ENCODE measurements at regions not wholly inside any gene's neighbourhood (a gene's known extent, or its start where the extent isn't known, plus 50 kb on each side); places are given as distances from the start of the nearest gene placed in this dataset.
"Not testable (repeated sequence)": the region's sequence is repeated elsewhere in the genome, so short reads cannot be mapped to it uniquely, and the experiment has no call there.

- H3K9me2 ChIP-seq (replicated peaks; ENCODE audit: insufficient read depth, low read length): no peaks in the 10 kb centered on the region
- 0 out of 2 replicates have a peak overlapping the region, but pooled peaks have one; percentile 0 for H3K27ac ChIP-seq (ENCODE audit: low read depth, low read length)
- H2AFZ ChIP-seq (ENCODE audit: low read depth, low read length, severe bottlenecking): no peak overlapping the region
- TF ChIP-seq CTCF (IDR thresholded peaks at IDR 0.05; ENCODE audit: insufficient read depth, low read length, poor library complexity, severe bottlenecking): no peak
- no peak for TF ChIP-seq EZH2phosphoT487 (conservative IDR thresholded peaks at IDR 0.05; ENCODE audit: low read length)
- no peak overlapping the region for H3K9ac ChIP-seq (ENCODE audit: low read length)
- H3K27me3 ChIP-seq (ENCODE audit: low read length): no peaks in the 10 kb centered on the region
- no peaks in the 10 kb centered on the region for H3K9me3 ChIP-seq (ENCODE audit: insufficient read depth, low read length)
- H3K79me2 ChIP-seq (ENCODE audit: insufficient read depth, low read length): peaks cover 84% of the 10 kb centered on the region
- H4K20me1 ChIP-seq (ENCODE audit: low read depth, low read length): no peaks in the 10 kb centered on the region
- no peaks in the 10 kb centered on the region for H3F3A ChIP-seq (ENCODE audit: insufficient read depth)
- no peak overlapping the region for H3K4me2 ChIP-seq (ENCODE audit: low read depth, low read length, poor library complexity, severe bottlenecking)
- H3K36me3 ChIP-seq (ENCODE audit: low read length): no peaks in the 10 kb centered on the region
- H3K4me3 ChIP-seq (ENCODE audit: insufficient read depth, low read length, poor library complexity, severe bottlenecking): no peak overlapping the region
These were observed 53.1 kb upstream of the MAP4 start for GRCh38 chr3:48069339-48069738.

GRCh38 chr3:48068886-48069285 lies 52.7 kb upstream of the MAP4 start:
- no peak overlapping the region for H3K4me2 ChIP-seq (ENCODE audit: low read depth, low read length, poor library complexity, severe bottlenecking)
- H3K36me3 ChIP-seq (ENCODE audit: low read length): no peaks in the 10 kb centered on the region
- H3K79me2 ChIP-seq (ENCODE audit: insufficient read depth, low read length): peaks cover 88% of the 10 kb centered on the region
- H3K27me3 ChIP-seq (ENCODE audit: low read length): no peaks in the 10 kb centered on the region
- H2AFZ ChIP-seq (ENCODE audit: low read depth, low read length, severe bottlenecking): no peak overlapping the region
- H3K9ac ChIP-seq (ENCODE audit: low read length): no peak overlapping the region
- H3F3A ChIP-seq (ENCODE audit: insufficient read depth): no peaks in the 10 kb centered on the region
- no peaks in the 10 kb centered on the region for H3K9me3 ChIP-seq (ENCODE audit: insufficient read depth, low read length)
- no peak overlapping the region for H3K27ac ChIP-seq (ENCODE audit: low read depth, low read length)
- H3K9me2 ChIP-seq (replicated peaks; ENCODE audit: insufficient read depth, low read length): no peaks in the 10 kb centered on the region
- no peak overlapping the region for H3K4me3 ChIP-seq (ENCODE audit: insufficient read depth, low read length, poor library complexity, severe bottlenecking)
- TF ChIP-seq EZH2phosphoT487 (conservative IDR thresholded peaks at IDR 0.05; ENCODE audit: low read length): no peak
- TF ChIP-seq CTCF (IDR thresholded peaks at IDR 0.05; ENCODE audit: insufficient read depth, low read length, poor library complexity, severe bottlenecking): no peak
- no peaks in the 10 kb centered on the region for H4K20me1 ChIP-seq (ENCODE audit: low read depth, low read length)

- not testable (repeated sequence) for H3K27ac ChIP-seq (ENCODE audit: low read depth, low read length); H3K9me2 ChIP-seq (replicated peaks; ENCODE audit: insufficient read depth, low read length); H3K9ac ChIP-seq (ENCODE audit: low read length); H3K36me3 ChIP-seq (ENCODE audit: low read length); H3F3A ChIP-seq (ENCODE audit: insufficient read depth); H3K9me3 ChIP-seq (ENCODE audit: insufficient read depth, low read length); H4K20me1 ChIP-seq (ENCODE audit: low read depth, low read length); H2AFZ ChIP-seq (ENCODE audit: low read depth, low read length, severe bottlenecking); H3K4me2 ChIP-seq (ENCODE audit: low read depth, low read length, poor library complexity, severe bottlenecking); H3K27me3 ChIP-seq (ENCODE audit: low read length); H3K4me3 ChIP-seq (ENCODE audit: insufficient read depth, low read length, poor library complexity, severe bottlenecking)
- H3K79me2 ChIP-seq (ENCODE audit: insufficient read depth, low read length): peaks cover 89% of the 10 kb centered on the region
These were observed 52.1 kb upstream of the MAP4 start for GRCh38 chr3:48068320-48068719.

GRCh38 chr3:48067271-48067670 lies 51.1 kb upstream of the MAP4 start:
- Histone ChIP-seq H3F3A (ENCODE audit: insufficient read depth) (no peaks in the 10 kb centered on the region), H2AFZ (ENCODE audit: low read depth, low read length, severe bottlenecking) (no peak overlapping the region), H3K27ac (ENCODE audit: low read depth, low read length) (no peak overlapping the region), H3K9me2 (replicated peaks; ENCODE audit: insufficient read depth, low read length) (no peaks in the 10 kb centered on the region), H3K36me3 (ENCODE audit: low read length) (no peaks in the 10 kb centered on the region), H3K79me2 (ENCODE audit: insufficient read depth, low read length) (peaks cover 85% of the 10 kb centered on the region), H3K27me3 (ENCODE audit: low read length) (no peaks in the 10 kb centered on the region), H3K4me3 (ENCODE audit: insufficient read depth, low read length, poor library complexity, severe bottlenecking) (no peak overlapping the region), H3K4me2 (ENCODE audit: low read depth, low read length, poor library complexity, severe bottlenecking) (no peak overlapping the region), H4K20me1 (ENCODE audit: low read depth, low read length) (no peaks in the 10 kb centered on the region), H3K9me3 (ENCODE audit: insufficient read depth, low read length) (no peaks in the 10 kb centered on the region), H3K9ac (ENCODE audit: low read length) (no peak overlapping the region)
- no peak for TF ChIP-seq EZH2phosphoT487 (conservative IDR thresholded peaks at IDR 0.05; ENCODE audit: low read length)

All from SU-DHL-6 (cell line).